ENCODE measurements at regions not wholly inside any gene's neighbourhood (a gene's known extent, or its start where the extent isn't known, plus 50 kb on each side); places are given as distances from the start of the nearest gene placed in this dataset.
"Not testable (repeated sequence)": the region's sequence is repeated elsewhere in the genome, so short reads cannot be mapped to it uniquely, and the experiment has no call there.

DNA sequence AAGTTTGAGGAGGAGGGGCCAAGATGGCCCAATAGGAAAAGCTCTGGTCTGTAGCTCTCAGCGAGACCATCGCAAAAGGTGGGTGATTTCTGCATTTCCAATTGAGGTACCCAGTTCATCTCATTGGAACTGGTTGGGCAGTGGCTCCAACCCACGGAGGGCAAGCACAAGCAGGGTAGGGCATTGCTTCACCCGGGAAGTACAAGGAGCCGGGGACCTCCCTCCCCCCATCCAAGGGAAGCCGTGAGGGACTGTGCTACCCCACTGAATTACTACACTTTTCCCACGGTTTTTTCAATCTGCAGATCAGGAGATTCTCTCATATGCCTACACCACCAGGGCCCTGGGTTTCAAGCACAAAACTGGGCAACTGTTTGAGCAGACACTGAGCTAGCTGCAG lies 58.0 kb upstream of the EFCAB3 start:
- no peak for DNase-seq (ENCODE audit: low spot score)

DNA sequence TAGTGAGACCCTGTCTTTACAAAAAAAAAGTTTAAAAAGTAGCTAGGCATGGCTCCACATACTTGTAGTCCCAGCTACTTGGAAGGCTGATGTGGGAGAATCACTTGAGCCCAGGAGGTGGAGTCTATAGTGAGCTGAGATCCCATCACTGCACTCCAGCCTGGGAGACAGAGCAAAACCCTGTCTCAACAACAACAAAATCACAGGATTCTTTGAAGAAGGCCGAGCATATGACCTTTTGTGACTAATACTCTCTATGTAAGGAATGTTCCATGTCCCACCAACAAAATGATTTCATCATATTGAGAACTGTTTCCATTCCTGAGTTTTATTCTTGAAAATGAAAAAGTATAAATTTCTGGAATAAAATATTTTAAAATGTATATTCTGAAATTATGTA lies 58.9 kb upstream of the EFCAB3 start:
- DNase-seq (ENCODE audit: low spot score) = no peak

DNA sequence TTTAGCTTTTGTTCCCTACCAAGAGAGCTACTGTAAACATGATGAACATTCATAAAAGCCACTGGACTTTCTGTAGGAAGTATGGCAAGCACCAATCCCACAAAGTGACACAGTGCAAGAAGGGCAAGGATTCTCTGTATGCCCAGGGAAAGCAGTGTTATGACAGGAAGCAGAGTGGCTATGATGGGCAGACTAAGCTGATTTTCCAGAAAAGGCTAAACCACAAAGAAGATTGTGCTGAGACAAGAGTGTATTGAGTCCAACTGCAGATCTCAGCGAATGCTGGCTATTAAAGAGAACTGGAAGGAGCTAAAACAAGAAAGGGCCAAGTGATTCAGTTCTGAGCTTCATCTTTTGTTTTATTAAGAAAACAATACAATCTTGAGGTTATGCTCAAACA lies 60.5 kb upstream of the EFCAB3 start:
- no peak for DNase-seq (ENCODE audit: low spot score)

DNA sequence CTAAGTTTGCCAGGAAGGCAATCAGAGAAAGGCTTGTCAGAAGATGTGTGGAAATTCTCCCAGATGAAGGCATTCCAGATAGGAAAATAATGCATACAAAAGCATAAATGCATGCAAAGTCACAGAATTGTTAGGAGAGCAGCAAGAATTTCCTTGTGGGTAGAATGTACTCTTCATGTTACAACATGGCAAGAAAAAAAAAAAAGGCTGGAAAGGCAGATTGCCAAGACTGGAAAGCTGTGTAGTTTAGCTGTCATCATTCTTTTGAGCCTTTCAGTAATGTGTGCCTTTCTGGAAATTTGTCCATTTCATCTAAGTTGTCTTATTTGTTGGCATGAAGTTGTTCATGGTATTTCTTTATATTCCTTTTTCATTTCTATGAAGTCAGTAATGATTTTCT lies 71.0 kb upstream of the EFCAB3 start:
- DNase-seq (ENCODE audit: low spot score) = no peak

DNA sequence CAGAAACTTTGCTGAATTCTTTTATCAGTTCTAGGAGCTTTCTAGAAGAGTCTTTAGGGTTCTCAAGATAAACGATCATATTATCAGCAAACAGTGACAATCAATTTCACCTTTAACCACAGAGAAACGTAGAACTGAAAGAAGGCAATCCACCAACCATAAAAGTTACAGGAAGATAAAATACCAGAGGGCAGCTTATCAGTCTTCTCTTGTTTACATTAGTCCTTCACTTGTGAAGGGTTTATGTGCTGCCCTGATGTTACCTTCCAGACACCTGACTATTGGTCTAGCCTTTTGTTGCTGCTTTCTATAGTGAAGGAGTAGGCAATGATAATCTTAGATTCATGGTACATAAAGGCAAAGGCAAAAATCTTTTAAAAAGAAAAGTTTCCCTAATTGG lies 73.2 kb upstream of the EFCAB3 start:
- no peak for DNase-seq (ENCODE audit: low spot score)

DNA sequence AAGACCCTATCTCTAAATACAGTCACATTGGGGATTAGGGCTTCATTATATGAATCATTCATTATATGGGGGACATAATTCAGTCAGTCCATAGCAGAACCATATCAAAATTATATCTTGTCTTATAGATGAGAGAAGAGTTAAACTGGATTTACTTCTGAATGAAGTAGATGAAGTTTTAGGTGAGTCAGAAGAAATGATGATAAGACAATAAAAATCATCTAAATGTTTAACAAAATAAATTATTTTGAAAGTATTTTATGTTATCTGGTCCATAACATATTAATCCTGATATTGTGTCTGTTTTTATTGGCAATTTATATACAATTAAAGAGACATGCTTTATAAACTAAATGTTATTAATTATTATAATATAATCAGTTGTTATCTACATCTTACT lies 76.9 kb upstream of the EFCAB3 start:
- no peak for DNase-seq (ENCODE audit: low spot score)

DNA sequence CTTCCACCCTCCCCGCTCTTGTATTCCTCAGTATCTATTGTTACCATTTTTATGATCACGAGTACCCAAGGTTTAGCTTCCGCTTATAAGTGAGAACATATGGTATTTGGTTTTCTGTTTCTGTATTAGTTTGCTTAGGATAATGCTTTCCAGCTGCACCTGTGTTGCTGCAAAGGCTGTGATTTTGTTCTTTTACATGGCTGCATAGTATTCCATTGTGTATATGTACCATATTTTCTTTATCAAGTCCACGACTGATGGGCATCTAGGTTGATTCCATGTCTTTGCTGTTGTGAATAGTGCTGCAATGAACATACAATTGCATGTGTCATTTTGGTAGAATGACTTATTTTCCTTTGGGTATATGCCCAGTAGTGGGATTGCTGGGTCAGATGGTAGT lies 79.7 kb upstream of the EFCAB3 start:
- DNase-seq (ENCODE audit: low spot score) = no peak

DNA sequence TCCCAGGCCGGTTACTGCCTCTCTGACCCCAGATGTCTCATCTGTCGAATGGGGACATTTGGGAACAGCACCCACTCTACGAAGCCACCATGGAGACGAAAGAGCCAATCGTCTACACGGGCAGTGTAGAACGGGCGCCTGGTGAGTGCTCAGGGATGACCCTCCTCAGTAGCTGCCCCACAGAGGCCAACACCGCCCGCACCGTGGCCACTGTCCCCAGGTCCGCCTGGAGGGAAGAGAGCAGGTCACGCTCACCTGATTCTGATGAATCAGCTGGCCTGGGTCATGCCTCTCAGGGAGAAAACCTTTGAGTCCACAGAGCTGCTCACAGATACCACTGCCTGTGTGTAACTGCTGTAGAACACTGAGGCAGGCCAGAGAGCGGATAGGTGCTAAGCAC lies 105.1 kb upstream of the EFCAB3 start:
- DNase-seq (ENCODE audit: low spot score) = not testable (repeated sequence)

DNA sequence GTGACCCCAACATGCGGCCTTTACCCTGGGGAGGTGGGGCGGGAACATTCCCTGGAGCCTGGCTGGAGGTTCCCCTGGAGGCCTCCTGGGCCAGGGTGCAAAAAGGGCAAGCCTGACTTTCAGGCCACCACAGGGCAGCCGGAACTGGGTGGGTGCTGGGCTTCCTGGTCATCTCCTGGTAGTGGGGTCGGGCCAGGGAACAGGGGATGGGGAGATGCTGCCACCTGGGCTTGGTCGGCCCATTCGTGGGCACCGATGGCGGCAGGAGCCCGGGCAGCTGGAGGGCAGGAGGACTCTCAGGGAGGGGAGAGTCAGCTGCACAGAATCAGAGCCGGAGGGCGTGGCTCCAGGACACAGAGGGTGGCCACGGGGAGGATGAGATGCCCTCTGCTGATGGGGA lies 112.0 kb upstream of the EFCAB3 start:
- not testable (repeated sequence) for DNase-seq (ENCODE audit: low spot score)

DNA sequence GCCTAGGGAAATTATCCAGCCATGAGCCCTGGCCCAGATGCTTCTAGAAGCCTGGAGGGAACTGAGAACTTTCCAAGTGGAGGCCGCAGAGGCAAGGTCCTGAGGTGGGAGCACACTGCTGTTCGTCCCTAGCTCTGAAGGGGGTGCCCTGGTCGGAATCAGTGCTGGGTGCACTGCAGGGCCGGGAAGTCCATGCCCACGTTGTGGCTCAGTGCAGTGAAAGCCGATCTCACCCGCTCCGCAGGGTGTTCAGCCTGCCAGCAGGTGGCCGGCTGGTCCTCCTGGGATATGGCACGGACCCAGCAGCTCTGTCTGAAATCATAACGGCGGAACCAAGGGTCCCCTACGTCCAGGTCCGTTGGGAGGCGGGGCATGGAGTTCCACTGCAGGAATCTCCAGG lies 115.4 kb upstream of the EFCAB3 start:
- not testable (repeated sequence) for DNase-seq (ENCODE audit: low spot score)

DNA sequence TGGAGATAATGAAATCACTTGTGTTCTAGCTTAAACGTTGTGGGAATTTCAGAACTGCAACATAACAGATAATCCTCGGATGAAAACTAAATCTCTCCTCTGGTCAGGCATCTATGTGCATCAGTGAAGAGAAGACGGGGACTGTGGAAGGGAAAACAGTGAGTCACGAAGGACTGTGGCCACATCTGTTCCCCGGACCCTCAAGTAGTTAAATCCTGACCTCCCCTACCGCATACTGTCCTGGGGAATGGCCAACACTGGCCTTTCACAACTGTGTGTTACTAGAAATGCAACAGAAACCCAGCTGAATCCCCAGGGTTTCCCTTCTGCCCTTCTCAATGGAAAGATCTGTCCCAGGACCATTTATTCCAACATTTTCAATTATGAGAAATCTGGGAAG lies 124.6 kb upstream of the EFCAB3 start:
- DNase-seq (ENCODE audit: low spot score) = not testable (repeated sequence)

DNA sequence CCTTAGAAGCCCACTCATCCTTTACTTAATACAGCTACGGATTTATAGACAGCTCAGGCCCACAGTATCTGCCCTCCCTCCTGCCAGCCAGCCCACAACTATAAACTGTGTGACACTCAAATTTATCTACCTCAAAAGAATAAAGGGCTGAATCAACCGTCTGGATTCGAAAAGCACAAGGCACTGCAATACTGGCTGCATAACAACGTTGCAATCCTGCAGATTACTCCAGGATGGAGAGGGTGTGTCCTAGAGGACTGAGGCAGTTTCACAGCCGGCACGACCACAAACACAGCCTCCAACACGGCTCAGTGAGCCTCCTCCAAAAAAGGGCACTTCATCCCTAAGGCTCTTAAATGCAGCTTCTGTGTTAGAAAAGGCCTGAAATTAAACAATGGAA lies 138.3 kb upstream of the EFCAB3 start:
- not testable (repeated sequence) for DNase-seq (ENCODE audit: low spot score)

DNA sequence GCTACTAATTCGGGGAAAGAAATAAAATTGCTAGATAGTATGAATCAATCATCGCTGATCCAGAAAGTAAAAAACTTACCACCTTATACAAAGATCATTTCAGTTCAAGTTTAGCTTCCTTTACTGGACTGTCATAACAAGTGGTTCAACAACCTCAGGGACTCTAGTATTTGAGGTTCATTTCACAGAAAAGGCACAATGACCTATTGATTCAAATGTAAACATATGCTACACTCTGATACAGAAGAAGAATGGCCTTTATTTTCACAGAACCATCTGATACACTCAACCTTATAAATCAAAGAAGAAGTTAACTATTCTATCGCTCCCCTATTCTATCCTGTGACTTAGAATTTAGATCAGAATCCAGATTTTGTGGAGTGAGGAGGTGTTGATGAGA lies 140.8 kb upstream of the EFCAB3 start:
- DNase-seq (ENCODE audit: low spot score) = not testable (repeated sequence)

DNA sequence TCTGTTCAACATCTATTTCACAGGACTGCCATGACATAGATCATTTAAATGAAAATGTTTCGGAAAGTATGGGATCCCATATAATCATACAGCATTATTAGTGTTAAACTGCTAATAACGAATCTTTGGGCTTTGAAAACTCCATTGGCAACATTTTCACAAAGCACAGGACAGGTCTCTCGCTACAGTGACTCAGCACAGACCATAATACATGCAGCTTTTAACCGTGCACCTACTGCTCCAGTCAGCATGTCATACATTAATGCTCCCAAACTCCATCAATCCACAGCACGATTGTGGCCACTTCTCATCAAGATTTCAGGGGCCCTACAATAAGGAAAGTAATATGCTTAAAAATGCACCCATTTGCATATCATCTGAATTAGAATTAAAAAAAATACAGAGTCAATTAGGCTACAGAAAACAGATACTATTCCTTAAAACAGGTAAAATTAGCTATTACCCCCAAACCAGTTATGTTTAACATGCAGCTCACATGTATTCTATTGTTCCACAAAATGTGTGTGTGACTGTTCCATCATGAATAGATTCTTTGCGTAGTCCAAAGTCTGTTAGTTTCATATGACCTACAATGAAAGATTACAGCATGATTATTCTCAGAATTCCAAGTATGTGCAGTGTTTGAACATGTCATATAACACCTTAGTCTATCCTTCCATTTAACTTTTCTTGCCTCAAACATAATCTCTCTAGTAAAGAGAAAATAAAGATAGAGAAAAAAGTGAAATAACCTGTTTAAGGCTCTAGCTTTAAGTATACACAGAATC lies 141.6 kb upstream of the EFCAB3 start:
- not testable (repeated sequence) for DNase-seq (ENCODE audit: low spot score)

DNA sequence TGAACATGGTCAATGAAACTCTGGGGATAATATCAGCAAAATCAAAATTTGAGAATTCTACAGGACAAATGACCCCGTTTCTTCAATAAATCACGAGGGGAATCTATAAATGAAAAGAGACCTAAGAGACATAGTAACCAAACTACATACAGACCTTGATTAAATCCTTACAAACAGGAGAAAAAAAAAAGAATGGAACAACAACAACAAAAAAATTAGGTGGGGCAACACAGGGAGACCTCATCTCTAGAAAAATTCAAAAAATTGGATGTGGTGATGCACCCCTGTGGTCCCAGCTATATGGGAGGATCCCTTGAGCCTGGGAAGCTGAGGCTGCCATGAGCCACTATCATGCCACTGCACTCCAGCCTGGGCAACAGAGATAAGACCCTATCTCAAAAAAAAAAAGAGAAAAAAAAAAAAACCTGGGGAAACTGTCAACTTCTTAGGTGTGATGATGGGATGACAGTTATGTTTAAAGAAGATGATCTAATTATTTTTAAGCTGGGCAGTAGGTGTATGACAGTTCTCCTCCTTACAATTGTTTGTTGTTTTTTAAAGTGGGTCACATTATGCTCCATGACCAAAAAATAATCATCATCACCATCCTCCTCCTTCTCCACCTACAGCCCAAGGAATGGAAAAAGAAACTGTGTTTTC lies 146.4 kb upstream of the EFCAB3 start:
- not testable (repeated sequence) for DNase-seq (ENCODE audit: low spot score)

DNA sequence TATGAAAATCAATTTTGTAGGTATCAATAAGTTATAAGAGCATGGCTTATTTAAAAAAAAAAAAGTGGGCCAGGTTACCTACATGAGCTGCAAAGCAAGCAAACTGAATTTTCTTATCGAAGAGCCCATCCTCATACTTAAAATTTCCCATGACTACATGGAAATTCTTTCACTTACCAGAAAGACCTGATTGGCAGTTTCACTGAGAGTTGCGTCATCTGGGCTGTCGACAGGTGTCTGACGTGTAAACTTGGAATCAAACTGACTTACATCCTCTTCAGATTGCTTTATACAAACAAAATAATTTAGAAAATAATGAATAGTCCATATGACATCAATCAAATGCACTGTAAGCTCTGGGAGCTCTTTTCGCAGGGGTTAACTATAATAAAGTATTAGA lies 149.1 kb upstream of the EFCAB3 start:
- not testable (repeated sequence) for DNase-seq (ENCODE audit: low spot score)

DNA sequence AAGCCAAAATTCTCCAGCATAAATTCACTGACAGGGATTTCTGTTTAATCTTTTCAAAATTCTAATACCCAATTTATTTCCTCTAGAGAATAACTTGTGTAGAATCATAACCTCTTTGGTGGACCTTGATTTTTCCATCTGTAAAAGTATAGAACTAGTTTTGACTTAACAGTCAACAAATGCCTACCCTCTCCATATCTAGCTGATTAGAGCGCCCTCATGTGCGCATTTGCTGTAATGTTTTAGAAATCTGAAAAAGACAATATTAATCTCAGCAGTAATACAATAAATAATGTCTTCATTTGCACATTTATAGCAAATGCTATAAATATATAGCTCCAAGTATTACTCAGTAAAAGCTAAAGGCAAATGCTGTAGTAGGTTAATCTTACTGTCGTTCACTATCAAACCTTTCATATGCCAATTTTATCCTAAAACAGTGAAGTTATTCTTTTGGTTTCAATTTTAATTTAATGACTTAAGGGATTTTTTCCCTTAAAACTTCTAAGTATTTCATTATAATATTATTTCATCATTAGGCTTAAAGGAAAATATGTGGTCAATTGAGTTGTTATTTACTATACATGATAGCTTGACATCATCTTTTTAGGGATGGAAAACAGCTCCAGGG lies 153.6 kb upstream of the EFCAB3 start:
- DNase-seq (ENCODE audit: low spot score) = not testable (repeated sequence)

DNA sequence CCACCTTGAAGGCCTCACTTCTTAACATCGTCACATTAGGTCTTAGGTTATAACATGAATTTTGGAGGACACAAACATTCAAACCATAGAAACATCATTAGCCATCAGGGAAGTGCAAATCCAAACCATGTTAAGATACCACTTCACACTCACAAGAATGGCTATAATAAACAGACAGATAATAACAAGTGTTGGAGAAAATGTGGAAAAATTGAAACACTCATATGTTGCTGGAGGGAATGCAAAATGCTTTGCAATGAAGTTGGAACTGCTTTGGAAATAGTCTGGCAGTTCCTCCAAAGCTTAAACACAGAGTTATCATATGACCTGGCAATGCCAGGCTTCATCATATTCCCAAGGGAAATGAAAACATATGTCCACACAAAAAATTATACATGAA lies 156.8 kb upstream of the EFCAB3 start:
- not testable (repeated sequence) for DNase-seq (ENCODE audit: low spot score)

DNA sequence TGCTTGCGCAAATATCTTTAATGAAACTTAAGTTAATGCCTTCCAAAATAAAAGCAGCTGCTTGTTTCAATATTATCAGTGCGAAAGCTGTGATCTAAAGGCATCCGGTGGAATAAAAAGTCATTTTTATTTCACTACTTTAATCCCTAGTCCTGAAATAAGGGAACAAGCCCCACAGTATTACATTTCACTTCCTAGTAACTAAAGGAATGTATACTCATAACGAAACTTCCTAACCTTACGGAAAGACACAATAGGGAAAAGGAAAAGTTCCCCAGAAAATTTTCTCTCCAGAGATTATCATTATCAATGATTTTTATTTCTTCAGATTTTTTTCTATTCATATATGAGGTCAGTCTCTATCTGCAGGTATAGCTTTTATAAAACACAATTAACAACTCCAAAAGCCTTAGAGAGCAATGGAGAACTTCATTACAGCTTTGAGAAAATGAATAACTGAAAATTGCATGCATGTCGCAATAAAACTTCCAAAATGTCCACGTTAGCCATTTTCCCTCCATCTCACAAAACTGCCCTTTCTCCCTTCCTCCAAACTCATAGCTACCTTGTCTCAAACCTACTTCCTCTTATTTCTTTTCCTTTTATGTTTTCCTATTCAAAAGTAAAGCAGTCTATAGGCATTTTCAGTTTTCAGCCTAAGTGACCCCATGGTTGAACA lies 154.3 kb upstream of the MED13 start:
- DNase-seq (ENCODE audit: low spot score) = no peak

DNA sequence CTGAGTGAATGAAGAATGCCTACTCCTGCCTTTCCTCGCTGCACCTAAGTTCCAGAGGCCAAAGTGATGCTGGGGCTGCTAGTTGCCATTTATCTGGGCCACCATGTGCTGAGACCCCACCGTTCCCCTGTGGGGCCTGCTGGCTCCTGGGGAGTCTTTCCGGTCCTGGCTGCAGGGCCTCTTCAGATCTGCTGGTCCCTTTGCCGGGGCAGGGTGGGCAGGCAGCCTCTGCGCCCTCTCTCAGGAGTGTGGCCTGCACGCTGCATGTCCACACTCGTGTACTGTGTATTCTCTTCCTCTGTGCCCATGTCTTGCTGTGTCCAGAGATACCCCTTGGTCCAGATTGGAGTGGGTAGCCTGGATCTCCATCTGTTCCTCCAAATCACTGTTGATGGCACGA lies 151.8 kb upstream of the MED13 start:
- no peak for DNase-seq (ENCODE audit: low spot score)

DNA sequence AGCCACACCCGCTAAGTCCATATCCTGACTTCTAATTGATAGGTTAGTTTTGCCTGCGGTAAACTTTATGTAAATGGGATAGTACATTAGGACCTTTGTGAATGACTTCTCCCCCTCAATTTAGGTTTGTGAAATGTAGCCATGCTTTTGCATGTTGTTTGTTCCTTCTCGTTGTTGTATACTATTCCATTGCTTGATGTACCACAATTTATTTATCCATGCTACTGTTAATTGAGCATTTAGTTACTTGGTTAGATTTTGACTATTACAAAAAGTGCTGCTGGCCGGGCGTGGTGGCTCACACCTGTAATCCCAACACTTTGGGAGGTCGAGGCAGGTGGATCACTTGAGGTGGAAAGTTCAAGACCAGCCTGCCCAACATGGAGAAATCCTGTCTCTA lies 150.8 kb upstream of the MED13 start:
- not testable (repeated sequence) for DNase-seq (ENCODE audit: low spot score)

DNA sequence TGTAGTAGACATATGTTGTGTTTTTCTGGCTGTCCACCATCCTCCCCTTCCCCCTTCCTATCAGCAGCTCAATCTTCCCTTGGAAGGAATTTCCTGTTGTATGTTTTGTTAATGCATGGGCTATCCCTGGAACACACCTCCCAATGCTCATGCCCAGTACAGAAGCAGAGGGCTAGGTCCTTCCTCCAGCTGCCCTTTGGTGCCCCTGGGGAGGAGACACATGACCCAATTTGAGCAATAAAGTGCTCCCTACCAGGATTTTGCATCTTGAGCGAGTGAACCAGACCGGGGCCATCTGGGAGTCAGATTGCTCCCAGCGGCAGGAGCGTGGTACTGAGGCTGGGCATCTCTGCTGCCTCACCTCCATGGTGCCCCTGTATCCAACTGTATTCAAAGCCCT lies 141.5 kb upstream of the MED13 start:
- DNase-seq (ENCODE audit: low spot score) = no peak

Measured in mucosa of gallbladder (tissue), 1 donor.